Heart right ventricle (tissue), 16 donors: ENCODE measurements at regions not wholly inside any gene's neighbourhood (a gene's known extent, or its start where the extent isn't known, plus 50 kb on each side); places are given as distances from the start of the nearest gene placed in this dataset.

Experiments
- ATAC-seq, 8 donors: fragments of 200-7000 bp; cut with Tn5 transposase; one replicate each; pipeline ENCODE4 v1.9.1; 2020; ENCODE audit warnings: mild to moderate bottlenecking in 8 of 8, moderate library complexity in 8 of 8, moderate number of reproducible peaks in 1 of 8
- DNase-seq, 2 donors: peaks; one replicate each; pipeline ENCODE4 v3.0.0-alpha.2; 2020
- H3K27ac ChIP-seq, 10 donors: fragments of 200-600 bp; sonication (generic) in 2 of 10; one replicate each; pipeline versions ENCODE4 v1.5.0 to v1.8.0; 2020 to 2022; ENCODE audit warnings: mild to moderate bottlenecking in 3 of 10
- H3K27me3 ChIP-seq, 7 donors: fragments of 200-600 bp; one replicate each; pipeline ENCODE4 v1.8.0; 2021 to 2022; ENCODE audit warnings: mild to moderate bottlenecking in 2 of 7
- H3K36me3 ChIP-seq, 9 donors: fragments of 200-600 bp; sonication (generic) in 1 of 9; one replicate each; pipeline versions ENCODE4 v1.5.0 to v1.8.0; 2020 to 2022; ENCODE audit warnings: mild to moderate bottlenecking in 2 of 9
- H3K4me1 ChIP-seq, 9 donors: fragments of 200-600 bp; sonication (generic) in 1 of 9; one replicate each; pipeline versions ENCODE4 v1.5.0 to v1.8.0; 2020 to 2022; ENCODE audit warnings: mild to moderate bottlenecking in 4 of 9
- H3K4me3 ChIP-seq, 10 donors: fragments of 200-600 bp; sonication (generic) in 2 of 10; one replicate each; pipeline versions ENCODE4 v1.5.0 to v1.8.0; 2020 to 2022; ENCODE audit warnings: mild to moderate bottlenecking in 7 of 10, moderate library complexity in 2 of 10
- H3K9me3 ChIP-seq, 11 donors: fragments of 200-600 bp in 10 of 11; sonication (generic) in 2 of 11; one replicate each; pipeline versions ENCODE4 v1.5.0 to v1.8.0; 2013 to 2022; ENCODE audit warnings: mild to moderate bottlenecking in 2 of 11, control low read depth in 1 of 11, moderate library complexity in 1 of 11
- WGBS, 2 donors: extraction: QIAGEN DNeasy Blood & Tissue Kit; methylation state at CpG; one replicate each; pipeline ENCODE4 v1.1.7; 2013; ENCODE audit warnings: inconsistent platforms in 1 of 2; 5-methylcytosine and 5-hydroxymethylcytosine counted together
- intact Hi-C, 10 donors: fragments of 100-400 bp; cut with DNase I; formaldehyde crosslinking; loops; one replicate each; pipeline versions ENCODE4 v1.11.1 to v1.14.2; 2022
- TF ChIP-seq, protein P1 (sequence below), 9 donors: fragments of 200-600 bp; sonication (generic) in 2 of 9; IDR thresholded peaks; one replicate each; pipeline versions ENCODE4 v1.5.0 to v1.8.0; 2021 to 2022; ENCODE audit warnings: antibody characterized with exemption in 9 of 9, mild to moderate bottlenecking in 5 of 9, moderate library complexity in 1 of 9
- donor health status: Arrhythmogenic right ventricular cardiomyopathy.
- donor health status: ischemic (EF 13 %, LVEDD 7.1; RV severe dilation, severe dysfunction).
- donor health status: healthy with polysubstance abuse.
- donor health status: DM: no; HTN: yes; CAD: no.
- donor health status: DM: no; HTN: no; CAD: no.
- donor health status: ischemic (EF 25% LVEDD 6.9; RV normal size, moderate dysfunction).
- donor health status: ischemic (EF 25% LVEDD 5.7; RV mildly dilated, moderate dysfunction).
- donor health status: healthy.
- donor health status: DM: yes; HTN: yes; CAD: no.
- donor health status: Ischemic cardiomyopathy.
- donor health status: ischemic (EF 35%, LVEDD 5.7; RV mildly dilated, moderate dysfunction).
- donor health status: nonischemic (EF 11% LVEDD 7.7; RV severe dilation, severe dysfunction).
- donor health status: DM: yes; HTN: yes; CAD: no.
- donor health status: PGD.
- donor health status: ischemic (EF 29% LVEDD 5.4; RV normal size, mild dysfunction).
- donor health status: nonischemic (EF 23%, LVEDD 6.1; RV moderate dilation, normal function).

- DNase-seq (no peak), ATAC-seq (no peak)
- TF ChIP-seq, protein P1, sequence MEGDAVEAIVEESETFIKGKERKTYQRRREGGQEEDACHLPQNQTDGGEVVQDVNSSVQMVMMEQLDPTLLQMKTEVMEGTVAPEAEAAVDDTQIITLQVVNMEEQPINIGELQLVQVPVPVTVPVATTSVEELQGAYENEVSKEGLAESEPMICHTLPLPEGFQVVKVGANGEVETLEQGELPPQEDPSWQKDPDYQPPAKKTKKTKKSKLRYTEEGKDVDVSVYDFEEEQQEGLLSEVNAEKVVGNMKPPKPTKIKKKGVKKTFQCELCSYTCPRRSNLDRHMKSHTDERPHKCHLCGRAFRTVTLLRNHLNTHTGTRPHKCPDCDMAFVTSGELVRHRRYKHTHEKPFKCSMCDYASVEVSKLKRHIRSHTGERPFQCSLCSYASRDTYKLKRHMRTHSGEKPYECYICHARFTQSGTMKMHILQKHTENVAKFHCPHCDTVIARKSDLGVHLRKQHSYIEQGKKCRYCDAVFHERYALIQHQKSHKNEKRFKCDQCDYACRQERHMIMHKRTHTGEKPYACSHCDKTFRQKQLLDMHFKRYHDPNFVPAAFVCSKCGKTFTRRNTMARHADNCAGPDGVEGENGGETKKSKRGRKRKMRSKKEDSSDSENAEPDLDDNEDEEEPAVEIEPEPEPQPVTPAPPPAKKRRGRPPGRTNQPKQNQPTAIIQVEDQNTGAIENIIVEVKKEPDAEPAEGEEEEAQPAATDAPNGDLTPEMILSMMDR (IDR thresholded peaks at IDR 0.05): no peak
- 76 to 97% methylated on average over 1 of the region's 1 CpG for WGBS, 2 donors
- no peaks in the 10 kb centered on the region for H3K36me3 ChIP-seq
- H3K27ac ChIP-seq: no peak overlapping the region
- H3K4me3 ChIP-seq: no peak overlapping the region
- intact Hi-C loops: no loop called here
- no peaks in the 10 kb centered on the region for H3K4me1 ChIP-seq
- no peaks in the 10 kb centered on the region for H3K9me3 ChIP-seq
- peaks cover 0 to 4% (median 0%) of the 10 kb centered on the region in 7 donors for H3K27me3 ChIP-seq
Measured at GRCh38 chr11:8340296-8340695, 76.6 kb upstream of the LMO1 start.

DNA sequence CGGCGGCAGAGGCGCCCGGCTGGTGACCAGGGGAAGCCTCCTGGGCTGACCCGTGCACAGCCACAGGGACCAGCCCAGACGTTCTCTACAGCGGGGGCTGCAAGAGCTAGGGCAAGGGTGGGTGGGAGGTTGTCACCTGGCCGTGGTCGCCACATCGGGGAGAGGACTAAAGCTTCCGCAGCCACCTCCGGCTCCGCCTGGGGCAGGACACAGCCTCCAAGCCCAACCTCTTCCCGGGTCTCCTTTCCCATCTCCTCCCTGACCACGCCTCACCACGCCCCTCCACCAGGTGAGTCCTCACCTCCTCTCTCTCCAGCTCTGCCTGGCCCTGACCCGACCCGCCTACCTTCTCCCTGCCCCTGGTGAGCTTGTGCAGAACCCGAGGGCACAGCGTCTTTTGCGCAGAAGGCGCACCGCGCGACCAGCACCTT lies 75.9 kb upstream of the LMO1 start:
- no peaks in the 10 kb centered on the region for H3K36me3 ChIP-seq
- H3K27ac ChIP-seq: no peak overlapping the region
- no peaks in the 10 kb centered on the region for H3K9me3 ChIP-seq
- 61 to 71% methylated on average over 25 of the region's 25 CpGs for WGBS, 2 donors
- DNase-seq: no peak
- H3K27me3 ChIP-seq: peaks cover 0 to 2% (median 0%) of the 10 kb centered on the region in 7 donors
- H3K4me1 ChIP-seq: no peaks in the 10 kb centered on the region
- TF ChIP-seq, protein P1 (IDR thresholded peaks at IDR 0.05): no peak
- intact Hi-C loops: loop anchor here in 8 of 10 donors (5.0 to 10.0 kb wide), 3 partner anchors 223 to 228 kb away; no protein-coding TSS in a partner anchor
- H3K4me3 ChIP-seq: no peak overlapping the region
- no peak for ATAC-seq

GRCh38 chr11:8338138-8338537 lies 74.5 kb upstream of the LMO1 start:
- TF ChIP-seq, protein P1 (IDR thresholded peaks at IDR 0.05): peak; percentile 33 to 81 (median 65)
- intact Hi-C loops: loop anchor here in 8 of 10 donors (5.0 to 10.0 kb wide), 3 partner anchors 224 to 229 kb away; no protein-coding TSS in a partner anchor
- Histone ChIP-seq H3K4me3 (no peak overlapping the region), H3K4me1 (no peaks in the 10 kb centered on the region), H3K27ac (no peak overlapping the region), H3K9me3 (no peaks in the 10 kb centered on the region), H3K27me3 (peaks cover 0 to 2% (median 0%) of the 10 kb centered on the region in 7 donors), H3K36me3 (no peaks in the 10 kb centered on the region)
- WGBS, 2 donors: 42 to 45% methylated on average over 8 of the region's 8 CpGs
- DNase-seq (peak; percentile 21 to 47), ATAC-seq (peak in 5 of 8 donors; percentile 60 to 80 (median 74))

GRCh38 chr11:8337130-8337795 lies 73.6 kb upstream of the LMO1 start:
- 81% methylated on average over 16 to 19 of the region's 19 CpGs for WGBS, 2 donors
- TF ChIP-seq, protein P1 (IDR thresholded peaks at IDR 0.05): no peak
- H3K36me3 ChIP-seq: no peaks in the 10 kb centered on the region
- H3K4me1 ChIP-seq: no peaks in the 10 kb centered on the region
- DNase-seq (no peak), ATAC-seq (no peak)
- peaks cover 0 to 2% (median 0%) of the 10 kb centered on the region in 7 donors for H3K27me3 ChIP-seq
- H3K9me3 ChIP-seq: no peaks in the 10 kb centered on the region
- no peak overlapping the region for H3K27ac ChIP-seq
- H3K4me3 ChIP-seq: no peak overlapping the region
- intact Hi-C loops: loop anchor here in 8 of 10 donors (5.0 to 10.0 kb wide), 3 partner anchors 225 to 230 kb away; no protein-coding TSS in a partner anchor
